ENCODE measurements at regions not wholly inside any gene's neighbourhood (a gene's known extent, or its start where the extent isn't known, plus 50 kb on each side); places are given as distances from the start of the nearest gene placed in this dataset.

GRCh38 chr22:44592126-44592823, 94.2 kb upstream of the RTL6 start:
- Histone ChIP-seq H3K27me3 (ENCODE audit: control insufficient read depth in 3 of 3, insufficient read depth in 3 of 3, low read length in 2 of 3) (peaks cover 0 to 3% (median 3%) of the 10 kb centered on the region in 3 donors), H3K36me3 (ENCODE audit: control insufficient read depth in 4 of 4, insufficient read depth in 4 of 4, low read length in 4 of 4) (no peaks in the 10 kb centered on the region), H3K27ac (ENCODE audit: low read depth in 1 of 2, low read length in 1 of 2) (no peak overlapping the region), H3K9ac (ENCODE audit: insufficient read depth in 1 of 2, low read length in 2 of 2) (no peak overlapping the region), H3K4me3 (no peak overlapping the region), H3K9me3 (ENCODE audit: control insufficient read depth in 4 of 4, insufficient read depth in 3 of 4, low read length in 3 of 4) (peaks cover 0 to 5% (median 0%) of the 10 kb centered on the region in 4 donors), H3K4me1 (ENCODE audit: control insufficient read depth in 5 of 5, insufficient read depth in 5 of 5, low read length in 5 of 5) (peaks cover 0 to 42% (median 0%) of the 10 kb centered on the region in 5 donors)
- DNase-seq (no peak), ATAC-seq (ENCODE audit: insufficient read depth, low FRiP score) (no peak)
- 66 to 84% methylated on average over 10 of the region's 10 CpGs for WGBS, 2 donors
- TF ChIP-seq, protein P1, sequence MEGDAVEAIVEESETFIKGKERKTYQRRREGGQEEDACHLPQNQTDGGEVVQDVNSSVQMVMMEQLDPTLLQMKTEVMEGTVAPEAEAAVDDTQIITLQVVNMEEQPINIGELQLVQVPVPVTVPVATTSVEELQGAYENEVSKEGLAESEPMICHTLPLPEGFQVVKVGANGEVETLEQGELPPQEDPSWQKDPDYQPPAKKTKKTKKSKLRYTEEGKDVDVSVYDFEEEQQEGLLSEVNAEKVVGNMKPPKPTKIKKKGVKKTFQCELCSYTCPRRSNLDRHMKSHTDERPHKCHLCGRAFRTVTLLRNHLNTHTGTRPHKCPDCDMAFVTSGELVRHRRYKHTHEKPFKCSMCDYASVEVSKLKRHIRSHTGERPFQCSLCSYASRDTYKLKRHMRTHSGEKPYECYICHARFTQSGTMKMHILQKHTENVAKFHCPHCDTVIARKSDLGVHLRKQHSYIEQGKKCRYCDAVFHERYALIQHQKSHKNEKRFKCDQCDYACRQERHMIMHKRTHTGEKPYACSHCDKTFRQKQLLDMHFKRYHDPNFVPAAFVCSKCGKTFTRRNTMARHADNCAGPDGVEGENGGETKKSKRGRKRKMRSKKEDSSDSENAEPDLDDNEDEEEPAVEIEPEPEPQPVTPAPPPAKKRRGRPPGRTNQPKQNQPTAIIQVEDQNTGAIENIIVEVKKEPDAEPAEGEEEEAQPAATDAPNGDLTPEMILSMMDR (IDR thresholded peaks at IDR 0.05; ENCODE audit: control extremely low read depth, extremely low read depth): no peak

DNA sequence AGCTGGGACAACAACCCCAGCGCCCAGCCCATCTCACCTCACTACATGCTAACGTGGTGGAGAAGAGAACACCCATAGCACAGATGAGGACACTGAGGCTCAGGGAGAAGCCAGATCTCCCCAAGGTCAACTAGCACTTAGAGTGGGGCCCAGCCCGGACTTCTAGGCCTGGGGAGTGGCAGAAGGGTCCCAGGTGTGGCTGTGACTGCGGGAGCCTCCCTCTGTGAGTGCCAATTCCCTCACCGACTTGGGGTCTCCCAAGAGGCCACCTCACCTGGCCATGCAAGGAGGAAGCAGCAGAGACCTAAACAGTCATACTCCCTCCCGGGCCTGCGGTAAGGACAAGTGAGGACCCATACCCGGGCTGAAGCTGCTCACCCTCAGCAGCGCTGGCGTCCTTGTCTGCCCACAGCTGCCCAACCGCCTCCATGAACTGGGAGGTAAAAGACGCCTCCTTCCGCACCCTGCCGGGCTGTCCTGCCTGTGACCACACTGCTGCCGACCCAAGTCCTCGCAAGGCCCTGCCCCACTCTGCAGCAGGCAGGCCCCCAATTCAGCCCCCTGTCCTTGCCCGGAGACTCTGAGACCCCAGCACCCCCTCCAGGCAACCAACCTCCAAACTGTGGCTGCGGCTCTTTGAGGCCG, 93.2 kb upstream of the RTL6 start:
- ATAC-seq (ENCODE audit: insufficient read depth, low FRiP score): no peak
- Histone ChIP-seq H3K27me3 (ENCODE audit: control insufficient read depth in 3 of 3, insufficient read depth in 3 of 3, low read length in 2 of 3) (peaks cover 0 to 3% (median 3%) of the 10 kb centered on the region in 3 donors), H3K4me1 (ENCODE audit: control insufficient read depth in 5 of 5, insufficient read depth in 5 of 5, low read length in 5 of 5) (peaks cover 0 to 37% (median 0%) of the 10 kb centered on the region in 5 donors), H3K4me3 (no peak overlapping the region), H3K27ac (ENCODE audit: low read depth in 1 of 2, low read length in 1 of 2) (no peak overlapping the region), H3K36me3 (ENCODE audit: control insufficient read depth in 4 of 4, insufficient read depth in 4 of 4, low read length in 4 of 4) (no peaks in the 10 kb centered on the region), H3K9me3 (ENCODE audit: control insufficient read depth in 4 of 4, insufficient read depth in 3 of 4, low read length in 3 of 4) (peaks cover 0 to 5% (median 0%) of the 10 kb centered on the region in 4 donors), H3K9ac (ENCODE audit: insufficient read depth in 1 of 2, low read length in 2 of 2) (no peak overlapping the region)
- WGBS, 2 donors: 93 to 97% methylated on average over 19 of the region's 19 CpGs
- DNase-seq: no peak
- TF ChIP-seq, protein P1 (IDR thresholded peaks at IDR 0.05; ENCODE audit: control extremely low read depth, extremely low read depth): no peak

DNA sequence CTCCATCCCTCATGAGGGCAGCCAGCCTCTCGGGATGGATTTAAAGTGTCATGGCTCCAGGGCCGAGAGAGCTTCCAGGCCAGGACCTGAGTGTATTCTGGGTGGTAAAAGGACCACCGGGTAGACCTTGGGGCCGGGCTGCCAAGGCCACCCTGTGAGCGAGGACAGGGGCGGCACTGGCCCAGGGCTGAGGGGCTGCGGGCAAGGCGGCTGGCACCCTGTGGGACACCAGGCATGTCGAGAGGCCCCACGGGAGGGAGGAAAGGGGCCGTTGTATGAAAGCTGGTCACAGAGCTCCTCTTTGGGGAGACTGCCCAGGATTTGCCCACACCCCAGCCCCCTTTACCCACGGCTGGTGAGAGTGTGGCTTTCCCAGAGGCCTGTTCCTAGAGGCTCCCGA, 92.3 kb upstream of the RTL6 start:
- TF ChIP-seq, protein P1 (IDR thresholded peaks at IDR 0.05; ENCODE audit: control extremely low read depth, extremely low read depth): no peak
- H3K9me3 ChIP-seq (ENCODE audit: control insufficient read depth in 4 of 4, insufficient read depth in 3 of 4, low read length in 3 of 4): peaks cover 0 to 5% (median 0%) of the 10 kb centered on the region in 4 donors
- no peak overlapping the region for H3K9ac ChIP-seq (ENCODE audit: insufficient read depth in 1 of 2, low read length in 2 of 2)
- 84 to 86% methylated on average over 13 of the region's 13 CpGs for WGBS, 2 donors
- H3K36me3 ChIP-seq (ENCODE audit: control insufficient read depth in 4 of 4, insufficient read depth in 4 of 4, low read length in 4 of 4): no peaks in the 10 kb centered on the region
- no peak overlapping the region for H3K27ac ChIP-seq (ENCODE audit: low read depth in 1 of 2, low read length in 1 of 2)
- no peak for DNase-seq
- peaks cover 0 to 29% (median 0%) of the 10 kb centered on the region in 5 donors for H3K4me1 ChIP-seq (ENCODE audit: control insufficient read depth in 5 of 5, insufficient read depth in 5 of 5, low read length in 5 of 5)
- H3K27me3 ChIP-seq (ENCODE audit: control insufficient read depth in 3 of 3, insufficient read depth in 3 of 3, low read length in 2 of 3): peaks cover 3 to 8% (median 3%) of the 10 kb centered on the region in 3 donors
- no peak overlapping the region for H3K4me3 ChIP-seq
- ATAC-seq (ENCODE audit: insufficient read depth, low FRiP score): no peak

All from lung (tissue), 11 donors.